Activated CD4-positive, alpha-beta memory T cell treated with anti-CD3 and anti-CD28 coated beads, Interleukin-2, amount 10 ng/mL, durations not matched to agents 7 days and 5 days (primary cell): ENCODE measurements at regions not wholly inside any gene's neighbourhood (a gene's known extent, or its start where the extent isn't known, plus 50 kb on each side); places are given as distances from the start of the nearest gene placed in this dataset.

Experiments used
- CTCF ChIA-PET: fragments of 350-600 bp; sonication (Branson Sonifier 250); formaldehyde crosslinking; loops from one replicate; lab custom pipeline; 2021; ENCODE audit warnings: antibody characterized with exemption, inconsistent platforms; lab: Charles Lee
- POLR2A ChIA-PET: fragments of 350-600 bp; sonication (Branson Sonifier 250); formaldehyde crosslinking; loops from one replicate; lab custom pipeline; 2021; ENCODE audit warnings: antibody characterized with exemption; lab: Charles Lee
- DNase-seq: peaks from one replicate; pipeline ENCODE4 v3.0.0-alpha.2; 2020
- H3K27ac Mint-ChIP-seq: one replicate; pipeline ENCODE4 v1.8.0; 2021; ENCODE audit warnings: mild to moderate bottlenecking, mixed read lengths
- H3K27me3 Mint-ChIP-seq: one replicate; pipeline ENCODE4 v1.8.0; 2021; ENCODE audit warnings: mixed read lengths
- H3K36me3 Mint-ChIP-seq: one replicate; pipeline ENCODE4 v1.8.0; 2021; ENCODE audit warnings: low read depth, mixed read lengths
- H3K4me1 Mint-ChIP-seq: one replicate; pipeline ENCODE4 v1.8.0; 2021; ENCODE audit warnings: mixed read lengths
- H3K4me3 Mint-ChIP-seq: one replicate; pipeline ENCODE4 v1.8.0; 2021; ENCODE audit warnings: mild to moderate bottlenecking, mixed read lengths
- H3K9me3 Mint-ChIP-seq: one replicate; pipeline ENCODE4 v1.8.0; 2021; ENCODE audit warnings: mixed read lengths

- Mint-ChIP-seq H3K4me1 (no peaks in the 10 kb centered on the region), H3K27ac (no peak overlapping the region), H3K4me3 (no peak overlapping the region), H3K27me3 (no peaks in the 10 kb centered on the region), H3K36me3 (no peaks in the 10 kb centered on the region), H3K9me3 (no peaks in the 10 kb centered on the region)
- CTCF ChIA-PET: no interaction called here
- POLR2A ChIA-PET: no interaction called here
- DNase-seq: no peak
Measured at GRCh38 chr4:111923786-111924185, 221.5 kb upstream of the FAM241A start.

DNA sequence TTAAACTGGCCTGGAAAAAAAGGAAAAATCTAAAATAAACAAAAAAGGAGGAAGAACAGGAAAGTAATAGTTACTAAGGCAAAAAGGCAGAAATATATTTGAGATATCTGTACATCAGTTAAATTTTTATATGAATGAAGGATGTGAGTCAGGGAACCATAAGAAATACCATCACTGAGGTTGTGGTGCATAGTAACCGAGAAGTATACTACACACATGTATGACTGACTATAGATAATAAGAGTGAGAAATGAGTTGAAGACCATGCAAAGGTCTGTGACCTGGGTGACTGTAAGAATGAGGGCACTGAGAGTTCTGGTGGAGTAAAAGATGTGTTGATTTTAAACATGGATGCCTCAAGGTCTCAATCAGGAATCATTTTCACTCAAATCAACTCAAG is 220.6 kb upstream of the FAM241A start:
- H3K4me1 Mint-ChIP-seq: no peaks in the 10 kb centered on the region
- ChIA-PET POLR2A (no interaction called here), CTCF (no interaction called here)
- DNase-seq: no peak
- no peaks in the 10 kb centered on the region for H3K9me3 Mint-ChIP-seq
- H3K27me3 Mint-ChIP-seq: no peaks in the 10 kb centered on the region
- no peaks in the 10 kb centered on the region for H3K36me3 Mint-ChIP-seq
- H3K27ac Mint-ChIP-seq: no peak overlapping the region
- H3K4me3 Mint-ChIP-seq: no peak overlapping the region

DNA sequence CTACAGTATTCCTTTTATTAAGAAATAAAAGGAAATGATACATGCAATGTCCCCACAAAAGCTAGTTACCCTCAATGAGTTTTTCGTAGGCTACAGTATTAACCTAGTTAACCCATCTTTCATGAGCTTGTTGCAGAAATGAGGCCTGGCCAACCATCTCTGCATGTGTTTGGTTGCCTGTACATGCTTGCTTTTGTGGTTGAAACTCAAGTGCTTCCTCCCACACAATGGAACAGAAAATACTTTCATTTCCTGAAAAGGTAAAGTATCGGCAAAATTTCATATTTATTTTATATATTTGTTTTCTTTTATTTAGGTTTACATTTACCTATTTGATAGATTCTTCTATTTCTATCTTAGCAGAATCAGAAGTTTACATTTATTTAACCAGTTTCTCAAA is 214.6 kb upstream of the FAM241A start:
- no peak overlapping the region for H3K4me3 Mint-ChIP-seq
- POLR2A ChIA-PET: no interaction called here
- H3K36me3 Mint-ChIP-seq: no peaks in the 10 kb centered on the region
- no peaks in the 10 kb centered on the region for H3K4me1 Mint-ChIP-seq
- peaks cover 6% of the 10 kb centered on the region for H3K27me3 Mint-ChIP-seq
- no peaks in the 10 kb centered on the region for H3K9me3 Mint-ChIP-seq
- H3K27ac Mint-ChIP-seq: no peak overlapping the region
- CTCF ChIA-PET: no interaction called here
- DNase-seq: no peak

DNA sequence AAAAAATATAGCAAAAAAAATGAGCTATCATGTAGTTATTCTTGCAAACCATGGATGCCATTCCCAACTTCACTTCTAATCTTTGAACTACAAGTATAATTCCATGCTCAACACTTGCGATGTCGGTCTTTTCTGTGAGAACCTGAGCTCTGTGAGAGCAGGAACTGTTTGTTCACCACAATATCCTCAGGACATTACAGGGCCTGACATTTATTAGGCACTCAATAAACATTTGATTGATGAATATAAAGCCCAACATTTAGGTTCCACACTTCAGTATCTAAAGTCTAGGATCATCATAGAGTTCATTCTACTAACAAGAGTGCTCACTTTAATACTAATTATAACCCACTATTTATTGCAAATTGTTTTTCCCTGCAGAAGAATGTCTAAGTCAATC is 211.6 kb upstream of the FAM241A start:
- no peak for DNase-seq
- Mint-ChIP-seq H3K4me3 (no peak overlapping the region), H3K27me3 (peaks cover 6% of the 10 kb centered on the region), H3K4me1 (no peaks in the 10 kb centered on the region), H3K9me3 (no peaks in the 10 kb centered on the region), H3K27ac (no peak overlapping the region), H3K36me3 (no peaks in the 10 kb centered on the region)
- CTCF ChIA-PET: no interaction called here
- POLR2A ChIA-PET: no interaction called here

DNA sequence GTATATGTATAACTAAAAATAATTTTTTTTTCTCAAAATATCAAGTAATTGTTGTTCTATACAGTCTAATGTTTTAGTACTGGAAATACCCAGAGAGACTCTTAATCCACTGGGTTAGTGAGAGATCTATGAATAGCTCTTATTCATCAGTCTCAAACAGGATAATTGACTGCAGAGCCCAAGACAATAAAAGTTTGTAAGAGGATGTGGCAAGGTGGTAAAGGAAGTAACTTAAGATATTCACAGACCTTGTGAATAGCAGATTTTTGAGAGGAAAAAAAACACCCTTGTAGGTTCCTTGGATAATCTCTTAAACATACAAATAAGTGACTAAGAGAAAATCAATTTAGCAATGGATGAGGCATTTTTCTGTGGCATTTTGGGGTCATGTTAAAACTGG is 210.9 kb upstream of the FAM241A start:
- peaks cover 6% of the 10 kb centered on the region for H3K27me3 Mint-ChIP-seq
- no peak for DNase-seq
- H3K9me3 Mint-ChIP-seq: no peaks in the 10 kb centered on the region
- H3K4me3 Mint-ChIP-seq: no peak overlapping the region
- POLR2A ChIA-PET: no interaction called here
- H3K27ac Mint-ChIP-seq: no peak overlapping the region
- no peaks in the 10 kb centered on the region for H3K36me3 Mint-ChIP-seq
- CTCF ChIA-PET: no interaction called here
- H3K4me1 Mint-ChIP-seq: no peaks in the 10 kb centered on the region

DNA sequence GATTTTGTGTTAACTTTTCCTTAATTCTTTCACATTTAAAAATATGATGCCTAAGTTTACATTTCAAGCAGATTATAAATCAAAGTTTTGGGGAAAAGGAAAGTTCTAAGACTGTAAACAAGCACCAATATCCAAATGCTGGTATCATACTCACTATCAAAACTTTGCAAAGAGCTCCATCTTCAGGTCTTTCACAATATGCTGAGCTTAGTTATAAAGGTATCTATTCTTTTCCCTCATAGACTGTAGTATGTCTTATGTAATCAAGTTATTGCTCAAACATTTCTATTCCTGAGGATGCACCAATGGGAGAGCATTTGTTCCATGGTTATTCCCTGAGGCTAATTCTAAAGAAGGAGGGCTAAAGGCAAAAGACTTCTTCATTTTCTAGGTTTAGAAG is 207.9 kb upstream of the FAM241A start:
- DNase-seq: no peak
- no peaks in the 10 kb centered on the region for H3K4me1 Mint-ChIP-seq
- H3K9me3 Mint-ChIP-seq: no peaks in the 10 kb centered on the region
- peaks cover 3% of the 10 kb centered on the region for H3K27me3 Mint-ChIP-seq
- no peak overlapping the region for H3K27ac Mint-ChIP-seq
- POLR2A ChIA-PET: no interaction called here
- CTCF ChIA-PET: no interaction called here
- H3K4me3 Mint-ChIP-seq: no peak overlapping the region
- no peaks in the 10 kb centered on the region for H3K36me3 Mint-ChIP-seq

- ChIA-PET POLR2A (no interaction called here), CTCF (no interaction called here)
- no peak for DNase-seq
- Mint-ChIP-seq H3K9me3 (no peaks in the 10 kb centered on the region), H3K27ac (no peak overlapping the region), H3K4me1 (no peaks in the 10 kb centered on the region), H3K4me3 (no peak overlapping the region), H3K27me3 (no peaks in the 10 kb centered on the region), H3K36me3 (no peaks in the 10 kb centered on the region)
Measured at GRCh38 chr4:111941957-111942356, 203.3 kb upstream of the FAM241A start.

DNA sequence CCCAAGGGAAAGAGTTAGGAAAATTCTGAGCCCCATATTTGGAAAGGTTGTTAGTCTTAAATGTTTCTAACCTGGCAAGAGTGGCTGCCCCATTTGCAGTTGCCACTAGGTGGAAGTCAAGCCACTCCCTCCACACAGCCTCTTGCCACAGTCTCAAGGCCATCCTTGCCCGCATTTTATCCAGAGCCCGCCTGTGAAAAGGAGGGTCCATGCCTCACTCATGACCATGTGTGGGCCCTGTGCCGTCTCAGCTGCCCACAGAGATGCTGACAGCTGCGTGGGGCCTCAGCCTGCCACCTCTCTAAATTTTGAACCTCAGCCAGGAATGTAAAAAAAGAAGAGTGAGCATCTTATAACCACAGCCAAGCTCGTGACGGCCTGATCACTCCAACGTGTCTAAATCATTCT is 201.5 kb upstream of the FAM241A start:
- Mint-ChIP-seq H3K27ac (no peak overlapping the region), H3K4me1 (no peaks in the 10 kb centered on the region), H3K4me3 (no peak overlapping the region), H3K27me3 (no peaks in the 10 kb centered on the region), H3K36me3 (no peaks in the 10 kb centered on the region), H3K9me3 (no peaks in the 10 kb centered on the region)
- ChIA-PET POLR2A (no interaction called here), CTCF (interaction anchor here (0.6 kb wide), 1 partner anchor 253 kb away, joined by 4 read pairs; no protein-coding TSS in a partner anchor)
- DNase-seq: no peak

DNA sequence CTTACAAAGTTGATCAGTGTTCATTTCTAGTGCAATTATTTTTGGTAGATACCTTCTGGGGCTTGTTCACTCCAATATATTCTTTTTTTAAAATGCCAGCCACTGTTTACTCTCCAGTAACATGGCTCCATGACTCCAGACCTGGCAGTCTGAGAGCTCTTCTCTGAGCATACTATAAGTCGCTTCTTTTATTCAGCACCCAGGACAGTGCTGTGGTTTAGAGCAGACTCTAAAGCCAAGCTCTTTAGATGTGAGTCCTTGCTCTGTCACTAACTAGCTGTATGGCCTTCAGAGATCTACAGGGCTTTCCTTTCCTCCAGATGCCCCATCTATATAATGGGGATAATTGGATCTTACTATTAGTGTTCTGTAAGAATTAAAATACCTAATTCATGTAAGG is 200.2 kb upstream of the FAM241A start:
- ChIA-PET CTCF (no interaction called here), POLR2A (no interaction called here)
- H3K4me1 Mint-ChIP-seq: no peaks in the 10 kb centered on the region
- H3K27ac Mint-ChIP-seq: no peak overlapping the region
- no peaks in the 10 kb centered on the region for H3K36me3 Mint-ChIP-seq
- no peak overlapping the region for H3K4me3 Mint-ChIP-seq
- DNase-seq: no peak
- no peaks in the 10 kb centered on the region for H3K27me3 Mint-ChIP-seq
- H3K9me3 Mint-ChIP-seq: no peaks in the 10 kb centered on the region

DNA sequence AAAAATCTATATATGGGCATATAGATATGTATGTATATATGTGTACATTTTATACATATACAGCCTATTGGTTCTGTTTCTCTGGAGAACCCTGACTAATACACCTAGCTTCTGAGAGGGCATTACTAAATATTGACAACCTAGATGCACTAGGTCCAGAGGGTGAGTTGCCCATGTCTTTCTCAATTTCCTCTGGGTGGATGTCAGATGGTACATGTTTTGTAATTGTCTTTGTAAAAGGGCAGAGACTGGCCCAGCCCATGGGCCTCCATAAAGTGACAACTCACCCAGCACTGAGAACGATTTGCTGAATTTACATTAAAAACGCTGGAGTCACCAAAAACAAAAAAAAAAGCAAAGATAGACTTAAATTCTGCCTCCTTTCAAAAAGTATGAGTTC is 198.5 kb upstream of the FAM241A start:
- CTCF ChIA-PET: no interaction called here
- H3K27ac Mint-ChIP-seq: no peak overlapping the region

GRCh38 chr4:111952688-111953087 is 192.6 kb upstream of the FAM241A start:
- H3K9me3 Mint-ChIP-seq: no peaks in the 10 kb centered on the region
- POLR2A ChIA-PET: no interaction called here

More for the DNA sequence above, 198.5 kb upstream of the FAM241A start:
- H3K36me3 Mint-ChIP-seq: no peaks in the 10 kb centered on the region
- H3K4me1 Mint-ChIP-seq: no peaks in the 10 kb centered on the region
- H3K27me3 Mint-ChIP-seq: no peaks in the 10 kb centered on the region
- POLR2A ChIA-PET: no interaction called here
- no peak overlapping the region for H3K4me3 Mint-ChIP-seq
- H3K9me3 Mint-ChIP-seq: no peaks in the 10 kb centered on the region
- DNase-seq: no peak

GRCh38 chr4:111954550-111954949 is 190.7 kb upstream of the FAM241A start:
- Mint-ChIP-seq H3K4me3 (no peak overlapping the region), H3K4me1 (no peaks in the 10 kb centered on the region), H3K9me3 (no peaks in the 10 kb centered on the region), H3K36me3 (no peaks in the 10 kb centered on the region), H3K27ac (no peak overlapping the region), H3K27me3 (no peaks in the 10 kb centered on the region)
- no peak for DNase-seq
- CTCF ChIA-PET: no interaction called here
- POLR2A ChIA-PET: no interaction called here

More at GRCh38 chr4:111952688-111953087, 192.6 kb upstream of the FAM241A start:
- CTCF ChIA-PET: no interaction called here
- H3K27ac Mint-ChIP-seq: no peak overlapping the region
- no peaks in the 10 kb centered on the region for H3K27me3 Mint-ChIP-seq
- no peaks in the 10 kb centered on the region for H3K36me3 Mint-ChIP-seq
- no peaks in the 10 kb centered on the region for H3K4me1 Mint-ChIP-seq
- no peak for DNase-seq
- H3K4me3 Mint-ChIP-seq: no peak overlapping the region

DNA sequence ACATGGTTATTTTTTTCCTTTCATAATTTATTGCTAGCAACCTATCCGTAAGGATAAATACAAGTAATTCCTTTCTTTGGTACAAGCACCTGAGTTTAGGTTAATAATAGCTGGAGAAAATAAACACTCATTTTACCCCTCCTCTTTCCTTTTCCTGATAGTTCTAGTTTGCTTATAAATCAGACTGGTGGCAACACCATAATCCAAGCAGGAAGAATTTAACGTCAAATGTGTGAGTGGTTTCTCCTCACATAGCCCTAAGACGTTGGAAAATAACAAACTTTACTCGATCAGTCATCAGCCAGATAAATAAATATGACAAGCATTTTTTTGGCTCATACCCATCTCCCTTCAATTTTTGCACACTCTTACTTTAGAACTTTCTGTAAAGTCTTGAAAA is 190.3 kb upstream of the FAM241A start:
- Mint-ChIP-seq H3K27ac (no peak overlapping the region), H3K9me3 (no peaks in the 10 kb centered on the region), H3K4me3 (no peak overlapping the region), H3K4me1 (no peaks in the 10 kb centered on the region), H3K36me3 (no peaks in the 10 kb centered on the region), H3K27me3 (no peaks in the 10 kb centered on the region)
- ChIA-PET CTCF (no interaction called here), POLR2A (no interaction called here)
- no peak for DNase-seq

- Mint-ChIP-seq H3K4me3 (no peak overlapping the region), H3K27me3 (no peaks in the 10 kb centered on the region), H3K9me3 (no peaks in the 10 kb centered on the region), H3K36me3 (no peaks in the 10 kb centered on the region), H3K4me1 (no peaks in the 10 kb centered on the region), H3K27ac (no peak overlapping the region)
- POLR2A ChIA-PET: no interaction called here
- DNase-seq: no peak
- CTCF ChIA-PET: no interaction called here
Measured at GRCh38 chr4:111957116-111957515, 188.1 kb upstream of the FAM241A start.

GRCh38 chr4:111957997-111958396 is 187.3 kb upstream of the FAM241A start:
- H3K27me3 Mint-ChIP-seq: no peaks in the 10 kb centered on the region
- POLR2A ChIA-PET: no interaction called here
- no peak overlapping the region for H3K4me3 Mint-ChIP-seq
- no peak overlapping the region for H3K27ac Mint-ChIP-seq
- no peaks in the 10 kb centered on the region for H3K4me1 Mint-ChIP-seq
- DNase-seq: no peak
- CTCF ChIA-PET: no interaction called here
- no peaks in the 10 kb centered on the region for H3K9me3 Mint-ChIP-seq
- no peaks in the 10 kb centered on the region for H3K36me3 Mint-ChIP-seq
